Pancreas (tissue), 10 donors: ENCODE measurements at regions not wholly inside any gene's neighbourhood (a gene's known extent, or its start where the extent isn't known, plus 50 kb on each side); places are given as distances from the start of the nearest gene placed in this dataset.
A peak's percentile ranks its signal among the peaks of the same experiment; 100 is the strongest.

Source experiments
- ATAC-seq, 4 donors: fragments of 200-7000 bp; cut with Tn5 transposase; one replicate each; pipeline versions ENCODE4 v1.8.0 to v1.9.1; 2020; ENCODE audit warnings: mild to moderate bottlenecking in 4 of 4, moderate library complexity in 4 of 4
- DNase-seq, 6 donors: peaks; one replicate each; pipeline ENCODE4 v3.0.0-alpha.2; 2020
- FAIRE-seq: peaks from 2 replicates; lab custom pipeline; 2012; peaks lifted over from hg19 to GRCh38; lab: Jason Lieb, UNC
- H3K27ac ChIP-seq, 4 donors: fragments of 200-600 bp; sonication (generic); 1 replicate in 3 of 4; 2 replicates in 1 of 4; pipeline versions ENCODE4 v1.5.0 to v1.8.0; 2020
- H3K27me3 ChIP-seq, 4 donors: fragments of 200-600 bp; one replicate each; pipeline ENCODE4 v1.8.0; 2021
- H3K36me3 ChIP-seq, 3 donors: fragments of 200-600 bp; sonication (generic) in 1 of 3; one replicate each; pipeline versions ENCODE4 v1.5.0 to v1.8.0; 2020 to 2021
- H3K4me1 ChIP-seq, 3 donors: fragments of 200-600 bp; one replicate each; pipeline ENCODE4 v1.8.0; 2021
- H3K4me3 ChIP-seq, 4 donors: fragments of 200-600 bp; sonication (generic) in 2 of 4; one replicate each; pipeline versions ENCODE4 v1.5.0 to v1.8.0; 2020 to 2021
- H3K9me3 ChIP-seq, 4 donors: fragments of 200-600 bp; one replicate each; pipeline ENCODE4 v1.8.0; 2021
- WGBS, 2 donors: extraction: QIAGEN DNeasy Blood & Tissue Kit; methylation state at CpG; one replicate each; pipeline ENCODE4 v1.1.7; 2013; 5-methylcytosine and 5-hydroxymethylcytosine counted together
- intact Hi-C, 3 donors: fragments of 100-400 bp; cut with DNase I; formaldehyde crosslinking; loops; one replicate each; pipeline versions ENCODE4 v1.11.1 to v1.14.2; 2022
- TF ChIP-seq, protein P1 (sequence below), 4 donors: fragments of 200-600 bp; sonication (generic) in 3 of 4; IDR thresholded peaks; one replicate each; pipeline versions ENCODE4 v1.5.0 to v1.8.0; 2021; ENCODE audit warnings: antibody characterized with exemption in 4 of 4
- donor health status: healthy with polysubstance abuse.
- donor health status: DM: no; HTN: no; CAD: no; lungs with moderate emphysema.
- donor health status: DM: no; HTN: no; CAD: no.
- donor health status: control.
- donor health status: control.
- donor health status: Bipolar disorder and iron deficiency.
- donor health status: DM: yes; HTN: yes; CAD: no.
- donor health status: DM: no; HTN: no; CAD: no.
- donor health status: DM: no; HTN: no; CAD: no.
- donor health status: DM: yes; HTN: yes; CAD: no.

DNA sequence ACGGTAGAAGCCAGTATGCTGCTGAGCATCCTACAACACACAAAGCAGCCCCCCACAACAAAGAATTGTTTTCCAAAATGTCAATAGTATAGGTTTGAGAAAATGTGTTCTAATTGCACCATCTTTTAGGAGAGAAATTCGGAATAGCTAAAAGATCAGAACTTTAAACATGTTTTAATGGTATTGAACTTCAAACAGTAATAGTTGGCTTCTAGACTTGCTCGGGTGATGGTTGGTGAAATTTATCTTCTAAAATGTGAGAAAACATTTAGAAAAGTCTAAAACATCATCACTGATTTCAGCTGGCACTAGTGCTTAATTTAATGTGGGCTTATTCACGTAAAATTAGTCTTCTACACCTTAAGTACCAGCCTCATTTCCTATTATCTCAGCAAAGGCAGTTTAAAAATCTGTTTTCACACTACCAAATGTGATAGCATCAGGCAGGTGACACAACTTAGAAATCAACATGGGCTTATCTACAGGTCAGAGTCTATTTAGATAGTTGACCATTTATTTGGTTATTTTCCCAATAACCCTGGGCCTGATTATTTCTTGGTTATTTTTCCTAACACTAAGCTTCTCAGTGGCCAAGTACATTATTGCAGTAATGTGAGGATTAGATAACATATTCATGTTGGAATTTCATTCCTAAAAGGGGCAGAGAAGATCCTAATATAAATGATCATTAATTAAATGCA is 399.3 kb upstream of the PKN2 start:
- Histone ChIP-seq H3K36me3 (no peaks in the 10 kb centered on the region), H3K27me3 (no peaks in the 10 kb centered on the region), H3K4me3 (no peak overlapping the region), H3K27ac (no peak overlapping the region), H3K9me3 (no peaks in the 10 kb centered on the region), H3K4me1 (peaks cover 0 to 7% (median 3%) of the 10 kb centered on the region in 3 donors)
- no peak for FAIRE-seq
- TF ChIP-seq, protein P1, sequence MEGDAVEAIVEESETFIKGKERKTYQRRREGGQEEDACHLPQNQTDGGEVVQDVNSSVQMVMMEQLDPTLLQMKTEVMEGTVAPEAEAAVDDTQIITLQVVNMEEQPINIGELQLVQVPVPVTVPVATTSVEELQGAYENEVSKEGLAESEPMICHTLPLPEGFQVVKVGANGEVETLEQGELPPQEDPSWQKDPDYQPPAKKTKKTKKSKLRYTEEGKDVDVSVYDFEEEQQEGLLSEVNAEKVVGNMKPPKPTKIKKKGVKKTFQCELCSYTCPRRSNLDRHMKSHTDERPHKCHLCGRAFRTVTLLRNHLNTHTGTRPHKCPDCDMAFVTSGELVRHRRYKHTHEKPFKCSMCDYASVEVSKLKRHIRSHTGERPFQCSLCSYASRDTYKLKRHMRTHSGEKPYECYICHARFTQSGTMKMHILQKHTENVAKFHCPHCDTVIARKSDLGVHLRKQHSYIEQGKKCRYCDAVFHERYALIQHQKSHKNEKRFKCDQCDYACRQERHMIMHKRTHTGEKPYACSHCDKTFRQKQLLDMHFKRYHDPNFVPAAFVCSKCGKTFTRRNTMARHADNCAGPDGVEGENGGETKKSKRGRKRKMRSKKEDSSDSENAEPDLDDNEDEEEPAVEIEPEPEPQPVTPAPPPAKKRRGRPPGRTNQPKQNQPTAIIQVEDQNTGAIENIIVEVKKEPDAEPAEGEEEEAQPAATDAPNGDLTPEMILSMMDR (IDR thresholded peaks at IDR 0.05): no peak
- intact Hi-C loops: no loop called here
- WGBS, 2 donors: 63 to 68% methylated on average over 4 of the region's 4 CpGs
- ATAC-seq: peak; percentile 35 to 81 (median 50)
- DNase-seq: no peak

DNA sequence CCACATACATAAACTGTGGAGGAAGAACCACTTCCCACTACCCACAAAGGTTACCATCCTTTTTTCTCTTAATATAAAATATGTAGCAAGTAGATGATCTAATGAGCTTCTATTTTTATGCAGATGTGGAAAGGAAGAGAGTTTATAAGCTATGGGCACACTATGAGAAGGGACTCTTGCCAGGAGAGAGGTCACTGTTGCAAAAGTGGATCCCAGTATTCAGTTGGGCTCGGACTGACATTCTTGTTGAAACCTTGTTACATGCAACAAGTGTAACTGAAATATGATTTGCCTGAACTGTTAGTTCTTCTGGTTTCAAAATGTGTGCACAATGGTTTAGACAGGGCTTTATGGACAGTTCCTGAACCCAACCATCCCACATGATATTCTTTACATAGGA is 397.4 kb upstream of the PKN2 start:
- no peak overlapping the region for H3K27ac ChIP-seq
- DNase-seq (no peak), ATAC-seq (no peak), FAIRE-seq (no peak)
- intact Hi-C loops: no loop called here
- no peaks in the 10 kb centered on the region for H3K36me3 ChIP-seq
- H3K4me3 ChIP-seq: no peak overlapping the region
- H3K27me3 ChIP-seq: no peaks in the 10 kb centered on the region
- H3K9me3 ChIP-seq: no peaks in the 10 kb centered on the region
- H3K4me1 ChIP-seq: peaks cover 0 to 10% (median 7%) of the 10 kb centered on the region in 3 donors
- 89 to 90% methylated on average over 1 of the region's 1 CpG for WGBS, 2 donors
- TF ChIP-seq, protein P1 (IDR thresholded peaks at IDR 0.05): no peak

DNA sequence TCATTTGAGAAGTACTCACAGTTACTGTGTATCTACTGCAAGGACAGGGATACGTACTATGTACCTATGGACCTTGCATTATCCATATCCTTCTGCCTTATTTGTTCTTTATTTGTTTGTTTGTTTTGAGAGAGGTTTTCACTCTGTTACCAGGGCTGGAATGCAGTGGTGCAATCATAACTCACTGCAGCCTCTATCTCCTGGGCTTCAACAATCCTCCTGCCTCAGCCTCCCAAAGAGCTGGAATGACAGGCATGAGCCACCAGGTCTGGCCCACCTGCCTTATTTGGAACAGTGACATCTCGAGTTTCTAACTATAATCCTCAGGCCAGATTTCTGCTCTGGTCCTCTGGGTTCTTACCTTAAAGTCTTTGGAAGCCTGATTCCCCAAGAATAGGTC is 395.5 kb upstream of the PKN2 start:
- FAIRE-seq (no peak), DNase-seq (no peak), ATAC-seq (no peak)
- intact Hi-C loops: no loop called here
- H3K4me3 ChIP-seq: no peak overlapping the region
- no peaks in the 10 kb centered on the region for H3K36me3 ChIP-seq
- no peak overlapping the region for H3K27ac ChIP-seq
- H3K27me3 ChIP-seq: no peaks in the 10 kb centered on the region
- H3K9me3 ChIP-seq: no peaks in the 10 kb centered on the region
- TF ChIP-seq, protein P1 (IDR thresholded peaks at IDR 0.05): no peak
- 90 to 93% methylated on average over 2 of the region's 2 CpGs for whole genome bisulfite sequencing, 2 donors
- peaks cover 0 to 10% (median 7%) of the 10 kb centered on the region in 3 donors for H3K4me1 ChIP-seq

DNA sequence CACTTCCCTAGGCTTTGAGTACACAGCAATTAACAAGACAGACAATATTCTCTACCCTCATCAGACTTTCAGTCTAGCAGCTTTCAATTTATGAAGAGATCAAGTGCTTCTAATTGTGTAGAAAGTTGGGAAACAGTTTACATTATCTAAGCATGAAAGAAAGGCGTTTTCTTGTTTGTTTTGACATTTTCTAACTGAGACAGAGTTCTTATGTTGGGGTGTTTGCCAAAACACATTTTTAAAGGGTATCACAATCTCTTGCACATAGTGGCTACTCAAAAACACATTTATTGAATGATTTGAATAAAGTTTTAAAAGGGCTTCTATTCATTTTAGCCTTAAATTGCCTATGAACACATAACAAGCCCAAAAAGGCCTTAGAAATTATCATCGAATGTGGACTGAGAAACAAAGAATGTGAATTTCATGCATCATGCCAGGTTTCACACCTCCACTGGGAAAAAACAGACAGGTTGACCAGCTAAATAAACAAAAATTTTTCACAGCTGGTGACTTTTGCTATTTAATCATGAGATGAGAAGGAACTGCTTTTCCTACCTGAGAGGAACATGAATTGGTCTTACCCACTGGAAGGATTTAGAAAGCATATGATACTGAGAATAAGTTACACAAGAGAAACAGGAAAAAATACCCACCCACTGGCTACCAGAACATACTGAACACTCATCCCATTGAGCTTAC is 394.5 kb upstream of the PKN2 start:
- peak in 3 of 6 donors; percentile 12 to 43 (median 36) for DNase-seq
- intact Hi-C loops: no loop called here
- no peaks in the 10 kb centered on the region for H3K9me3 ChIP-seq
- no peak for FAIRE-seq
- H3K4me1 ChIP-seq: peaks cover 0 to 10% (median 7%) of the 10 kb centered on the region in 3 donors
- no peak overlapping the region for H3K4me3 ChIP-seq
- H3K27me3 ChIP-seq: no peaks in the 10 kb centered on the region
- H3K27ac ChIP-seq: peak overlapping the region in 2 of 4 donors; percentile 11 to 51
- WGBS, 2 donors: 17 to 21% methylated on average over 2 of the region's 2 CpGs
- TF ChIP-seq, protein P1 (IDR thresholded peaks at IDR 0.05): no peak
- H3K36me3 ChIP-seq: no peaks in the 10 kb centered on the region
- ATAC-seq: peak; percentile 76 to 82 (median 80)
